ENCODE measurements at regions not wholly inside any gene's neighbourhood (a gene's known extent, or its start where the extent isn't known, plus 50 kb on each side); places are given as distances from the start of the nearest gene placed in this dataset.
"Not testable (repeated sequence)": the region's sequence is repeated elsewhere in the genome, so short reads cannot be mapped to it uniquely, and the experiment has no call there.

DNA sequence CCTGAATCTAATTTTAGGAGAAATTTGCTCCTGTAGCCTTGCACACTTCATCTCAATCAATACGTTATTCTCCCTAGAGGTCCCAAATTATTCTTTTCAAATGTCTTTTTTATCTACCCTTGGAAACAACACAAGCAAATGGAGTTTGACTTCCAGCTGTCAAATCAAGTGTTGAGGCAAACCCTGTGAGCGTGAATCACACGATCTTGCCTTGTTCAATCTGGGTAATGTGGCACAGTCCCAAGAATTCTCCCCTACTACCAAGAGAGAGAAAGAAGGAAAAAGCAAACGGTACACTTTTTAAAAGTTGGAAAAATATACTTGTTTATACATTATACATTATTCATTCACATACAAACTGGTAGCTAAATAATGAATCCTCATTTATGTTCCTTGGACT is 2035.3 kb upstream of the CELF4 start:
- DNase-seq (ENCODE audit: low spot score), result no peak

GRCh38 chr18:39599251-39599650 is 2033.7 kb upstream of the CELF4 start:
- DNase-seq (ENCODE audit: low spot score), result no peak

- no peak for DNase-seq (ENCODE audit: low spot score)
These were observed 2031.3 kb upstream of the CELF4 start for GRCh38 chr18:39596891-39597290.

GRCh38 chr18:39596221-39596620 is 2030.6 kb upstream of the CELF4 start:
- no peak for DNase-seq (ENCODE audit: low spot score)

- DNase-seq (ENCODE audit: low spot score), result no peak
These were observed 2028.6 kb upstream of the CELF4 start for GRCh38 chr18:39594206-39594605.

DNA sequence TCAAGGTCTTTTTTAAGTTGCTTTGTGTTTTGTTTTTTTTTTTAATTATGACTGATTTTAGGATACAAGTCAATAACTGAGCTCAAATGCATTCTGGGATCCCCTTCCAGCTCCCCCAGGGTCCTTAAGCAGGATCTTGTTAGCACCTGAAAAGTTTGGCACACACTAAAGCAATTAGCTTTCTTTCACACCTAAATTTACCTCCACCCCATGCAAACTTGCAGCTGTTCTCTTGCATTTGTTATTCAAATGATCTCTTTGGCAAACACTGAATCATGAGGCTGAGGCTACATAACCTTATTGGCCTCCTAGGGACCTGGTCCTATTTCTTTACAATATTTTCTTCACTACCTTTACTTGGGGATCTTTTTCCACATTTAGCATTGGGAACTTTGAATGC is 2026.1 kb upstream of the CELF4 start:
- DNase-seq (ENCODE audit: low spot score), result no peak

GRCh38 chr18:39589496-39589895 is 2023.9 kb upstream of the CELF4 start:
- DNase-seq (ENCODE audit: low spot score), result no peak

- no peak for DNase-seq (ENCODE audit: low spot score)
These were observed 2022.0 kb upstream of the CELF4 start for GRCh38 chr18:39587586-39587985.

DNA sequence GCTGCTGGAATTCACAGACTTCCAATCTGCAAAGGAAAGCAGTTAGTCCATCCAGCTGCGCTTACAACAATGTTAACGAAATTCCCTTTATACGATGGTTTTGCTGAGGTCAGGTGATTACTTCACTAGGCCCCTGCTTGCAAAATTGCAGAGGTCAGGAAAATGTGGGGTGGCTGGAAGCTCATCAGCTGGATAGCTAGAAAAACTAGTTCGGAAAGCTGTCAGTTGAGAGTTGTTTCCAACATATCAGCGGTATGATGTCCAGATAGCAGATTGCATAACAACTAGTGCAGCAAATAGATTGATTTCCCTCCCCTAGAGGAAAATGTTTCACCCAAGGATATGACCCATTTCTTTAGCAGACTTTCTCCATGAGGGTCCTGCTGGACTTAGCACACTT is 2021.1 kb upstream of the CELF4 start:
- no peak for DNase-seq (ENCODE audit: low spot score)

DNA sequence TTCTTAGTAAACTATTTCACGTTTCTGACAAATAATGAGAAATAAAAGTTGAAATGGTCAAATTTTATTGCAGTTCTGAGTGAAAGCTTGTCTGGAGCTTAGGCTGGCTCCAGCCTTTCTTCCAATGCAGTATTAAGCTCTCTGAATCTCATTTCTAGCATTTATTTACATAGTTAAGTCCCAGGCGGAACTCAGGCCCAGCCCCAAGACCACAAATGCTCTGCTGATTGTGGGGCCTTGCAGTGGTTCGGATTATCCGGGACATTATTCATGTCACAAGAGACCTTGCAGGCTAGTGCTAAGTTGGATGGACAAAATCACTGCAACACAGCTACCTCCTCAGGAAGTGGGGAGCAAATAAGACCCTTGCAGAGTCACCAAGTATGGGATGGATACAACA is 2009.3 kb upstream of the CELF4 start:
- no peak for DNase-seq (ENCODE audit: low spot score)

GRCh38 chr18:39571511-39571910 is 2005.9 kb upstream of the CELF4 start:
- peak; percentile 7 for DNase-seq (ENCODE audit: low spot score)

DNA sequence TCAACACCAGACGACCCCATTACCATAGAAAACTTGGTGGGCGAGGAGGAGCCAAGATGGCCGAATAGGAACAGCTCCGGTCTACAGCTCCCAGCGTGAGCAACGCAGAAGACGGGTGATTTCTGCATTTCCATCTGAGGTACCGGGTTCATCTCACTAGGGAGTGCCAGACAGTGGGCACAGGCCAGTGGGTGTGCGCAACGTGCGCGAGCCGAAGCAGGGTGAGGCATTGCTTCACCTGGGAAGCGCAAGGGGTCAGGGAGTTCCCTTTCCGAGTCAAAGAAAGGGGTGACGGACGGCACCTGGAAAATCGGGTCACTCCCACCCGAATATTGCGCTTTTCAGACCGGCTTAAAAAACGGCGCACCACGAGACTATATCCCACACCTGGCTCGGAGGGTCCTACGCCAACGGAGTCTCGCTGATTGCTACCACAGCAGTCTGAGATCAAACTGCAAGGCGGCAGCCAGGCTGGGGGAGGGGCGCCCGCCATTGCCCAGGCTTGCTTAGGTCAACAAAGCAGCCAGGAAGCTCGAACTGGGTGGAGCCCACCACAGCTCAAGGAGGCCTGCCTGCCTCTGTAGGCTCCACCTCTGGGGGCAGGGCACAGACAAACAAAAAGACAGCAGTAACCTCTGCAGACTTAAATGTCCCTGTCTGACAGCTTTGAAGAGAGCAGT is 2000.1 kb upstream of the CELF4 start:
- DNase-seq (ENCODE audit: low spot score), result not testable (repeated sequence)

GRCh38 chr18:39564716-39565115 is 1999.1 kb upstream of the CELF4 start:
- DNase-seq (ENCODE audit: low spot score), result no peak

GRCh38 chr18:39561126-39561525 is 1995.5 kb upstream of the CELF4 start:
- DNase-seq (ENCODE audit: low spot score), result no peak

- DNase-seq (ENCODE audit: low spot score), result no peak
These were observed 1993.1 kb upstream of the CELF4 start for GRCh38 chr18:39558658-39559057.

GRCh38 chr18:39555496-39555895 is 1989.9 kb upstream of the CELF4 start:
- DNase-seq (ENCODE audit: low spot score), result no peak

- DNase-seq (ENCODE audit: low spot score), result no peak
These were observed 1985.1 kb upstream of the CELF4 start for GRCh38 chr18:39550701-39551100.

GRCh38 chr18:39549144-39549543 is 1983.5 kb upstream of the CELF4 start:
- DNase-seq (ENCODE audit: low spot score), result no peak

GRCh38 chr18:39531659-39532058 is 1966.1 kb upstream of the CELF4 start:
- DNase-seq (ENCODE audit: low spot score), result no peak

GRCh38 chr18:39529358-39529757 is 1963.8 kb upstream of the CELF4 start:
- no peak for DNase-seq (ENCODE audit: low spot score)

DNA sequence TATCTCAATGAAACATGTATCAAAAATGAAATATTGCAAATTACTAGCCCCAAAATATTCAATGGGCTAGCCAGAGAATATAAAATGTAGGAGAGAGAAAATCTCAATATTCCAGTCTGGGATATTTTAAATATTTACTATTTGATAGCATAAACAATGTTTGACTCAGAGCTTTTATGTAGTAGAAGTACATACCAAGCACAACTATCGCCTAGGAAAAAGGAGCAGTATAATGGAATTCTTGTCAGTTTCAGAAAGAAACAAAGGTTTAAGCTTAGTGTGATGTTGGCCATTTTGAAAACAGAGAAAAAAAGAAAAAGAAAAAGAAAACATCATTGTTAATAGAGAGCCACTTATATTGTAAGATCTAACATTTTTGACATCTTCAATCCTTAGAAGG is 1961.9 kb upstream of the CELF4 start:
- no peak for DNase-seq (ENCODE audit: low spot score)

DNA sequence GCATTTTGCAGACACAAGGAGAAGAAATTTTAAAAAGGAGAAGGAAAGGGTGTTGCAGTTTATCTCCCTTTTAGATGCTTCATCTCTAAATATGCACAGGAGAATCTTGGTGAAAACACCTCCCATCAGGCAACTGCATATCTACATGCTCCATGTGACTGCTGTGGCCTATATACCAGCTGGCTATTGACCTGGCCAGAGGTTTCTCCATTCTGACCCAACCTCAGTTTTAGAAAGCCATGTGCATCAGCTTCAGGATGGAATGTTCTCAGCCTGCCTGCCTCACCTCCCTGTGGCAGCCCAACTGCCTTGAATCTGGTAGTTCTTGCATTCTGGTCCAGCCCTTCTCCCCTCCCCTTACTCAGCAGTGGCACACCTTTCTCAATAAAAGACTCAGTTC is 1958.8 kb upstream of the CELF4 start:
- no peak for DNase-seq (ENCODE audit: low spot score)

- no peak for DNase-seq (ENCODE audit: low spot score)
These were observed 1957.7 kb upstream of the CELF4 start for GRCh38 chr18:39523281-39523680.

- no peak for DNase-seq (ENCODE audit: low spot score)
These were observed 1955.6 kb upstream of the CELF4 start for GRCh38 chr18:39521164-39521563.

DNA sequence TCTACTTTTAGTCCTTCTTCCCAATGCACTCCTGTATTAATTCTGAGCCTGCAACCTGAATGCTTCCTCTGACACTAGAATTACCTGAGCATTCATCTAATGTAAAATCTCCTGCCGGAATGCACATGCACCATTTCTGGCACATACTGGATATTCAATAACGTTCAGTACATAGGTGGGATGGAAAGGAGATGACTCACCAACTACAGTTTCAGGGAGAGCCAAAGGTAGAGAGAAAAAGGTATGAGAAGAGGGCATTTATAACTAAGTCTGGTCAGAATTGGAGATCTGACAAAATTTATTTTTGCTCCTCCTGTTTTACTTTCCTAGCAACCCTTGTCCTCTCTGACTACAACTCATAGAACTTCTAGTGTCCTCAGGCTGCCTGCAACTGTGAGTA is 1954.1 kb upstream of the CELF4 start:
- no peak for DNase-seq (ENCODE audit: low spot score)

Measured in globus pallidus (tissue), 1 donor.